ENCODE measurements at regions not wholly inside any gene's neighbourhood (a gene's known extent, or its start where the extent isn't known, plus 50 kb on each side); places are given as distances from the start of the nearest gene placed in this dataset.

- H3F3A ChIP-seq (replicated peaks; ENCODE audit: low read depth) = no peaks in the 10 kb centered on the region
- H3K27me3 Mint-ChIP-seq (ENCODE audit: insufficient read depth, low read depth, poor library complexity) = peaks cover 2% of the 10 kb centered on the region
- H3K27ac ChIP-seq (ENCODE audit: low read depth) = no peak overlapping the region
- TF ChIP-seq JUNB (IDR thresholded peaks at IDR 0.05; ENCODE audit: unreplicated experiment) = no peak
- no peak for TF ChIP-seq CREB1 (CRISPR knock-in tag; IDR thresholded peaks at IDR 0.05; ENCODE audit: low read depth)
- no peak for TF ChIP-seq ZNF331 (CRISPR knock-in tag; IDR thresholded peaks at IDR 0.05; ENCODE audit: low read depth)
- no peak for TF ChIP-seq ZNF114 (CRISPR knock-in tag; IDR thresholded peaks at IDR 0.05)
- TF ChIP-seq REST (IDR thresholded peaks at IDR 0.05; ENCODE audit: unreplicated experiment) = no peak
- TF ChIP-seq NANOG (IDR thresholded peaks at IDR 0.05; ENCODE audit: borderline replicate concordance) = no peak
- no peak for TF ChIP-seq POLR2AphosphoS5 (IDR thresholded peaks at IDR 0.05; ENCODE audit: low read depth)
- TF ChIP-seq ZNF462 (CRISPR knock-in tag; IDR thresholded peaks at IDR 0.05) = no peak
- no peak for TF ChIP-seq EZH2 (IDR thresholded peaks at IDR 0.05; ENCODE audit: low read depth, unreplicated experiment)
- TF ChIP-seq CTCF (conservative IDR thresholded peaks at IDR 0.05; ENCODE audit: low read depth in 2 of 2) = no peak
- no peak for TF ChIP-seq EZH2phosphoT487 (IDR thresholded peaks at IDR 0.05; ENCODE audit: unreplicated experiment)
- no peak for TF ChIP-seq ETS1 (IDR thresholded peaks at IDR 0.05)
- TF ChIP-seq STAT1 (IDR thresholded peaks at IDR 0.05; ENCODE audit: unreplicated experiment) = no peak
- no peaks in the 10 kb centered on the region for H3K4me1 Mint-ChIP-seq
- H3K4me2 ChIP-seq = no peak overlapping the region
- H3K27ac Mint-ChIP-seq = no peak overlapping the region
- ATAC-seq = no peak
- no peaks in the 10 kb centered on the region for H3K4me1 ChIP-seq (ENCODE audit: insufficient read depth)
- no peak for DNase-seq (ENCODE audit: low spot score)
- no peak overlapping the region for H3K4me3 Mint-ChIP-seq
- no peaks in the 10 kb centered on the region for H3K79me2 ChIP-seq (replicated peaks; ENCODE audit: insufficient read depth)
- H3K36me3 Mint-ChIP-seq (ENCODE audit: low read depth) = peaks cover 21% of the 10 kb centered on the region
- no peaks in the 10 kb centered on the region for H4K20me1 ChIP-seq (replicated peaks; ENCODE audit: insufficient read depth)
- peaks cover 13% of the 10 kb centered on the region; the same call in 1 of the 2 replicates for H3K36me3 ChIP-seq (ENCODE audit: insufficient read depth)
- no peaks in the 10 kb centered on the region for H3K27me3 ChIP-seq (ENCODE audit: insufficient read depth)
- H3K9me3 Mint-ChIP-seq = peaks cover 32% of the 10 kb centered on the region
- H2AFZ ChIP-seq = no peak overlapping the region
- H3K4me3 ChIP-seq = no peak overlapping the region
- H3K9me2 ChIP-seq (ENCODE audit: insufficient read depth) = no peaks in the 10 kb centered on the region
These were observed 645.3 kb upstream of the DDX18 start for GRCh38 chr2:117169036-117169765.
